ENCODE measurements at regions not wholly inside any gene's neighbourhood (a gene's known extent, or its start where the extent isn't known, plus 50 kb on each side); places are given as distances from the start of the nearest gene placed in this dataset.
"Not testable (repeated sequence)": the region's sequence is repeated elsewhere in the genome, so short reads cannot be mapped to it uniquely, and the experiment has no call there.

- TF ChIP-seq HINFP (CRISPR knock-in tag; IDR thresholded peaks at IDR 0.05; ENCODE audit: low read depth); ZFP91 (CRISPR knock-in tag; IDR thresholded peaks at IDR 0.05; ENCODE audit: borderline replicate concordance); UBTF (CRISPR knock-in tag; IDR thresholded peaks at IDR 0.05): not testable (repeated sequence)
Observed at GRCh38 chr12:96128292-96128691, 65.9 kb upstream of the ELK3 start.

Measured in HepG2 (cell line).